Stomach (tissue), 8 donors: ENCODE measurements at regions not wholly inside any gene's neighbourhood (a gene's known extent, or its start where the extent isn't known, plus 50 kb on each side); places are given as distances from the start of the nearest gene placed in this dataset.
A peak's percentile ranks its signal among the peaks of the same experiment; 100 is the strongest.

ENCODE experiments used
- DNase-seq, 2 donors: peaks; one replicate each; pipeline versions ENCODE4 v3.0.0 to v3.0.0-alpha.2; 2013 to 2019
- H3K27ac ChIP-seq, 5 donors: fragments of 200-600 bp in 4 of 5; sonication (generic) in 4 of 5; one replicate each; pipeline ENCODE4 v1.5.1; 2013 to 2019; ENCODE audit warnings: mild to moderate bottlenecking in 1 of 5, moderate library complexity in 1 of 5
- H3K27me3 ChIP-seq, 3 donors: fragments of 200-600 bp; sonication (generic); one replicate each; pipeline ENCODE4 v1.5.1; 2017 to 2019; ENCODE audit warnings: mixed run types in 1 of 3
- H3K36me3 ChIP-seq, 4 donors: fragments of 200-600 bp; sonication (generic); 1 replicate in 3 of 4; 2 replicates in 1 of 4; pipeline ENCODE4 v1.5.1; 2016 to 2019
- H3K4me1 ChIP-seq, 4 donors: fragments of 200-600 bp; sonication (generic); one replicate each; pipeline ENCODE4 v1.5.1; 2016 to 2019
- H3K4me3 ChIP-seq, 4 donors: fragments of 200-600 bp; sonication (generic) in 3 of 4; one replicate each; pipeline ENCODE4 v1.5.1; 2016 to 2019; ENCODE audit warnings: mild to moderate bottlenecking in 1 of 4
- H3K9me3 ChIP-seq, 4 donors: fragments of 200-600 bp; sonication (generic); one replicate each; pipeline ENCODE4 v1.5.1; 2016 to 2019
- CTCF ChIP-seq, 7 experiments: fragments of 450-650 bp in 4 of 7; fragments of 200-600 bp in 3 of 7; sonication (generic) in 3 of 7; IDR thresholded peaks; one replicate each; pipeline ENCODE4 v1.5.1; 2016 to 2019; ENCODE audit warnings: antibody characterized with exemption in 7 of 7, control low read depth in 2 of 7, mild to moderate bottlenecking in 1 of 7
- EP300 ChIP-seq: sonication (generic); formaldehyde crosslinking; IDR thresholded peaks from one replicate; pipeline ENCODE4 v1.6.1; 2017; ENCODE audit warnings: antibody characterized with exemption
- POLR2A ChIP-seq, 4 donors: fragments of 450-650 bp; IDR thresholded peaks; one replicate each; pipeline ENCODE4 v1.6.1; 2016; ENCODE audit warnings: antibody characterized with exemption in 4 of 4, control low read depth in 2 of 4, mild to moderate bottlenecking in 1 of 4, moderate library complexity in 1 of 4
- POLR2AphosphoS5 ChIP-seq, 3 donors: sonication (generic); formaldehyde crosslinking; IDR thresholded peaks; one replicate each; pipeline ENCODE4 v1.6.1; 2016; ENCODE audit warnings: antibody characterized with exemption in 3 of 3
- WGBS, 5 donors: extraction: QIAGEN DNeasy Blood & Tissue Kit in 3 of 5; methylation state at CpG; one replicate each; pipeline versions ENCODE4 v1.1.5 to v1.1.7; 2013 to 2018; 5-methylcytosine and 5-hydroxymethylcytosine counted together
- intact Hi-C: fragments of 100-400 bp; cut with DNase I; formaldehyde crosslinking; loops from one replicate; pipeline ENCODE4 v1.15.1; 2023; ENCODE audit warnings: low total_unique reads
- donor health status: healthy with polysubstance abuse.
- donor health status: Bipolar disorder and iron deficiency.
- donor health status: healthy.

- no peak for TF ChIP-seq POLR2AphosphoS5 (IDR thresholded peaks at IDR 0.05)
- peaks cover 0 to 9% (median 5%) of the 10 kb centered on the region in 4 donors for H3K4me1 ChIP-seq
- H3K4me3 ChIP-seq, result no peak overlapping the region
- no peaks in the 10 kb centered on the region for H3K36me3 ChIP-seq
- intact Hi-C loops, result no loop called here
- H3K27ac ChIP-seq, result no peak overlapping the region
- 79 to 99% (median 96%) methylated on average over 1 of the region's 1 CpG for WGBS, 5 donors
- H3K9me3 ChIP-seq, result peaks cover 4 to 19% (median 14%) of the 10 kb centered on the region in 4 donors
- no peaks in the 10 kb centered on the region for H3K27me3 ChIP-seq
- DNase-seq, result no peak
Measured at GRCh38 chr1:98107256-98107655, 186.4 kb upstream of the DPYD start.

DNA sequence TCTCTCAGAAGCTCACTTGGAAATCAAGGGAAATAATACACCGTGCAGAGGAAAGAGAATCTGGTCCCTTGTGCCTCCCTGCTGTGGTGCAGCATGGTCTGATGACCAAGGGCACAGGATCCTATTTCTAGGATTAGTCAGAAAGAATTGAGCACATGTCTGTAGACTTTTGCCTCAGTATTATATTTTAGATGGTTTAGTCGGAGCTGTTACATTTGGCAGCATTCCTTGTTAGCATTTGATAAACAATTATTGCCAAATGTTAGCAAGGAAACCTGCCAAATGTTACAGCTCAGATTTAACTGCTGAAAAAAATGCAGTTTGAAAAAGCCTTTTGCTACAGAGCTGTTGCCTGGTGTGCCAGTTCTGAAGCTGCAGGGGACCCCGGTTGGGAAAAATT lies 183.5 kb upstream of the DPYD start:
- TF ChIP-seq EP300 (no peak), POLR2A (IDR thresholded peaks at IDR 0.05) (no peak), POLR2AphosphoS5 (IDR thresholded peaks at IDR 0.05) (no peak), CTCF (IDR thresholded peaks at IDR 0.05) (no peak)
- Histone ChIP-seq H3K27ac (no peak overlapping the region), H3K27me3 (no peaks in the 10 kb centered on the region), H3K4me3 (no peak overlapping the region), H3K9me3 (peaks cover 4 to 19% (median 14%) of the 10 kb centered on the region in 4 donors), H3K4me1 (peaks cover 0 to 9% (median 5%) of the 10 kb centered on the region in 4 donors), H3K36me3 (no peaks in the 10 kb centered on the region)
- 13 to 33% (median 22%) methylated on average over 3 of the region's 3 CpGs for WGBS, 5 donors
- intact Hi-C loops, result no loop called here
- peak in 1 of 2 donors; percentile 40 for DNase-seq

DNA sequence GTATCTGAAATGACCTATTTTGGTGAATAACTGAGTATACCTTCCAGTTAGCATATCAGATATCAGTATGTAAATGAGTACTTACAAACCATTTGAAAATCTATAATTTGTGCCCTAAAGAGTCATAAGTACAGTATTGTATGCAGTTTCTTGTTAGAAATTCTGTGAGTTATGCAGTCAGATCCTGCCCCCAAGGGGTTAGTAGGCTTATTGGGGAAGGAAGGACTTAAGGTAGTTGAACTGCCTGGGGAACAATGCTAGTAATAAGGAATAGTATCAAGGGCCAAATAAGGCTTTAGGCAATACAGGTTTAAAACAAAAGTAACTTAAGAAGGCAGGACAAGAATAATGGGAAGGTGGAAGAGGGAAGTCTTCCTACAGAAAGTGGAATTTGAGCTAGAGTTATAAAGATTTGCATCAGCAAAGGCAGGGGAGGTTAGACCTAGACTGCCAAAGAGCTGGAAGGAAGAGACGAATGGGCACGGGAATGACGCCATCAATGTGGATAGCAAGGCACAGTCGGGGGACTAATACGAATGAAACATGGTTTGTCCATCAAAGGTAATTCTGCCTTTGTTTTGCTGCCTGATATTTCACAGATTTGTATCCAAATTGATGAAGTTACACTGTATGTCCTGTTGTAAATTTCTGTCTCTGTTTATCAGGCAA lies 182.9 kb upstream of the DPYD start:
- Histone ChIP-seq H3K36me3 (no peaks in the 10 kb centered on the region), H3K27ac (no peak overlapping the region), H3K9me3 (peaks cover 4 to 19% (median 14%) of the 10 kb centered on the region in 4 donors), H3K27me3 (no peaks in the 10 kb centered on the region), H3K4me1 (peaks cover 0 to 9% (median 5%) of the 10 kb centered on the region in 4 donors), H3K4me3 (no peak overlapping the region)
- intact Hi-C loops, result no loop called here
- DNase-seq, result no peak
- 48 to 66% (median 63%) methylated on average over 5 of the region's 5 CpGs for WGBS, 5 donors
- TF ChIP-seq POLR2AphosphoS5 (IDR thresholded peaks at IDR 0.05), result no peak
- TF ChIP-seq POLR2A (IDR thresholded peaks at IDR 0.05), result no peak
- TF ChIP-seq EP300, result no peak
- no peak for TF ChIP-seq CTCF (IDR thresholded peaks at IDR 0.05)

DNA sequence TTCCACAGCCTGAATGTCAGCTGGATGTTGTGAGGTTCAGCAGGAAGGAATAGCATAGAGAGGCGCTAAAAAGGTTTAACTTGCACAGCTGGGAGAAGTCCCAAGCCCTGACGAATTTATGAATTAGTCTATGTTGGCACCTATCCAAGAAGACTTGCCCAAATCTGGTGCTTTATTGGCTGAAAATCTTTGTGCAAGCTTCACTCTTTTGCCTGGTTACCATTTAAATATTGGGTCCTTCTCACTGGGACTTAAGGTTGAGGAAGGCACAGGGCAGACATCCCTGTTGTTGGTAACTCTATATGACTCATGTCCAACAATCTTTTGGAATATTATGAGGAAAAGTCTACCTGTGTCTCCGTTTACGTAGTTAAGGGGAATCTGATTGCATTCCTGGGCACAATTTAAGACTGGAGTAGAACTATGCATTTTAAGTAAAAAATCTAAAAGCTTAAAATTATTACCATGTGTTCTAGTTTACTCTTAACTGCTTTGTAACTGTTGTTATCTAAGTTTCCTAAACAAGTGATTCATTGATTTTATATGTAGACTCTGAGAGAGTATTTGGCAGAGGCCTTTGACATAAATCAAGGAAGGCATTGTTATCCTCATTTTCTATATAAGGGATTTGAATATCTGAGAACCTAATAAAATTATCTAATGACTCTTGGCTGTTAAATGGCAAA lies 181.7 kb upstream of the DPYD start:
- intact Hi-C loops, result no loop called here
- H3K36me3 ChIP-seq, result no peaks in the 10 kb centered on the region
- H3K27me3 ChIP-seq, result no peaks in the 10 kb centered on the region
- peaks cover 0 to 9% (median 6%) of the 10 kb centered on the region in 4 donors for H3K9me3 ChIP-seq
- no peak overlapping the region for H3K4me3 ChIP-seq
- H3K27ac ChIP-seq, result no peak overlapping the region
- peak in 1 of 2 donors; percentile 9 for DNase-seq
- WGBS, 5 donors, result 72 to 87% (median 82%) methylated on average over 4 of the region's 4 CpGs
- TF ChIP-seq CTCF (IDR thresholded peaks at IDR 0.05) (no peak), POLR2AphosphoS5 (IDR thresholded peaks at IDR 0.05) (no peak), POLR2A (IDR thresholded peaks at IDR 0.05) (no peak), EP300 (no peak)
- H3K4me1 ChIP-seq, result peaks cover 0 to 9% (median 5%) of the 10 kb centered on the region in 4 donors

- Histone ChIP-seq H3K27ac (no peak overlapping the region), H3K4me3 (no peak overlapping the region), H3K36me3 (no peaks in the 10 kb centered on the region), H3K4me1 (peaks cover 0 to 9% (median 5%) of the 10 kb centered on the region in 4 donors), H3K9me3 (no peaks in the 10 kb centered on the region), H3K27me3 (no peaks in the 10 kb centered on the region)
- TF ChIP-seq POLR2A (IDR thresholded peaks at IDR 0.05) (no peak), CTCF (IDR thresholded peaks at IDR 0.05) (no peak)
- DNase-seq, result no peak
- 79 to 92% (median 89%) methylated on average over 2 of the region's 2 CpGs for WGBS, 5 donors
- intact Hi-C loops, result no loop called here
Measured at GRCh38 chr1:98101364-98101763, 180.5 kb upstream of the DPYD start.
